ENCODE measurements at regions not wholly inside any gene's neighbourhood (a gene's known extent, or its start where the extent isn't known, plus 50 kb on each side); places are given as distances from the start of the nearest gene placed in this dataset.

GRCh38 chr2:234730066-234730640 is 221.7 kb upstream of the SH3BP4 start:
- TF ChIP-seq CTCF (IDR thresholded peaks at IDR 0.05; ENCODE audit: poor library complexity, severe bottlenecking) (no peak), RAD21 (conservative IDR thresholded peaks at IDR 0.05) (no peak), TAF1 (IDR thresholded peaks at IDR 0.05; ENCODE audit: low read depth) (no peak), POLR2AphosphoS5 (IDR thresholded peaks at IDR 0.05) (no peak)
- TF ChIP-seq, protein P1, sequence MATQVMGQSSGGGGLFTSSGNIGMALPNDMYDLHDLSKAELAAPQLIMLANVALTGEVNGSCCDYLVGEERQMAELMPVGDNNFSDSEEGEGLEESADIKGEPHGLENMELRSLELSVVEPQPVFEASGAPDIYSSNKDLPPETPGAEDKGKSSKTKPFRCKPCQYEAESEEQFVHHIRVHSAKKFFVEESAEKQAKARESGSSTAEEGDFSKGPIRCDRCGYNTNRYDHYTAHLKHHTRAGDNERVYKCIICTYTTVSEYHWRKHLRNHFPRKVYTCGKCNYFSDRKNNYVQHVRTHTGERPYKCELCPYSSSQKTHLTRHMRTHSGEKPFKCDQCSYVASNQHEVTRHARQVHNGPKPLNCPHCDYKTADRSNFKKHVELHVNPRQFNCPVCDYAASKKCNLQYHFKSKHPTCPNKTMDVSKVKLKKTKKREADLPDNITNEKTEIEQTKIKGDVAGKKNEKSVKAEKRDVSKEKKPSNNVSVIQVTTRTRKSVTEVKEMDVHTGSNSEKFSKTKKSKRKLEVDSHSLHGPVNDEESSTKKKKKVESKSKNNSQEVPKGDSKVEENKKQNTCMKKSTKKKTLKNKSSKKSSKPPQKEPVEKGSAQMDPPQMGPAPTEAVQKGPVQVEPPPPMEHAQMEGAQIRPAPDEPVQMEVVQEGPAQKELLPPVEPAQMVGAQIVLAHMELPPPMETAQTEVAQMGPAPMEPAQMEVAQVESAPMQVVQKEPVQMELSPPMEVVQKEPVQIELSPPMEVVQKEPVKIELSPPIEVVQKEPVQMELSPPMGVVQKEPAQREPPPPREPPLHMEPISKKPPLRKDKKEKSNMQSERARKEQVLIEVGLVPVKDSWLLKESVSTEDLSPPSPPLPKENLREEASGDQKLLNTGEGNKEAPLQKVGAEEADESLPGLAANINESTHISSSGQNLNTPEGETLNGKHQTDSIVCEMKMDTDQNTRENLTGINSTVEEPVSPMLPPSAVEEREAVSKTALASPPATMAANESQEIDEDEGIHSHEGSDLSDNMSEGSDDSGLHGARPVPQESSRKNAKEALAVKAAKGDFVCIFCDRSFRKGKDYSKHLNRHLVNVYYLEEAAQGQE (IDR thresholded peaks at IDR 0.05; ENCODE audit: borderline replicate concordance): no peak
